SK-N-SH (cell line): ENCODE measurements at regions not wholly inside any gene's neighbourhood (a gene's known extent, or its start where the extent isn't known, plus 50 kb on each side); places are given as distances from the start of the nearest gene placed in this dataset.

ENCODE experiments used
- EP300 ChIP-seq, 2 experiments: IDR thresholded peaks; 2 replicates each; pipeline versions ENCODE4 v1.4.0 to v1.6.1; 2012; ENCODE audit warnings: borderline replicate concordance in 1 of 2, low read depth in 1 of 2, low read length in 1 of 2
- POLR2AphosphoS5 ChIP-seq: IDR thresholded peaks from 2 replicates; pipeline ENCODE4 v1.6.1; 2012; ENCODE audit warnings: low read depth, low read length
- RCOR1 ChIP-seq: fragments of 150-350 bp; IDR thresholded peaks from 2 replicates; pipeline ENCODE4 v1.6.1; 2017; ENCODE audit warnings: antibody characterized with exemption, low read length
- SIN3A ChIP-seq: IDR thresholded peaks from 2 replicates; pipeline ENCODE4 v1.6.1; 2012; ENCODE audit warnings: low read depth, mild to moderate bottlenecking, low read length, moderate library complexity, borderline replicate concordance
- TAF1 ChIP-seq: IDR thresholded peaks from 2 replicates; pipeline ENCODE4 v1.6.1; 2012; ENCODE audit warnings: low read depth, mild to moderate bottlenecking, low read length, moderate library complexity, borderline replicate concordance
- TCF12 ChIP-seq: IDR thresholded peaks from 2 replicates; pipeline ENCODE4 v1.4.0; 2012
- YY1 ChIP-seq: IDR thresholded peaks from 2 replicates; pipeline ENCODE4 v1.4.0; 2012; ENCODE audit warnings: low read depth, mild to moderate bottlenecking
- TF ChIP-seq, protein P1 (sequence below): fragments of 200-600 bp; sonication (generic); IDR thresholded peaks from 2 replicates; pipeline ENCODE4 v1.6.1; 2017; ENCODE audit warnings: antibody characterized with exemption, mild to moderate bottlenecking, moderate library complexity

- TF ChIP-seq, protein P1, sequence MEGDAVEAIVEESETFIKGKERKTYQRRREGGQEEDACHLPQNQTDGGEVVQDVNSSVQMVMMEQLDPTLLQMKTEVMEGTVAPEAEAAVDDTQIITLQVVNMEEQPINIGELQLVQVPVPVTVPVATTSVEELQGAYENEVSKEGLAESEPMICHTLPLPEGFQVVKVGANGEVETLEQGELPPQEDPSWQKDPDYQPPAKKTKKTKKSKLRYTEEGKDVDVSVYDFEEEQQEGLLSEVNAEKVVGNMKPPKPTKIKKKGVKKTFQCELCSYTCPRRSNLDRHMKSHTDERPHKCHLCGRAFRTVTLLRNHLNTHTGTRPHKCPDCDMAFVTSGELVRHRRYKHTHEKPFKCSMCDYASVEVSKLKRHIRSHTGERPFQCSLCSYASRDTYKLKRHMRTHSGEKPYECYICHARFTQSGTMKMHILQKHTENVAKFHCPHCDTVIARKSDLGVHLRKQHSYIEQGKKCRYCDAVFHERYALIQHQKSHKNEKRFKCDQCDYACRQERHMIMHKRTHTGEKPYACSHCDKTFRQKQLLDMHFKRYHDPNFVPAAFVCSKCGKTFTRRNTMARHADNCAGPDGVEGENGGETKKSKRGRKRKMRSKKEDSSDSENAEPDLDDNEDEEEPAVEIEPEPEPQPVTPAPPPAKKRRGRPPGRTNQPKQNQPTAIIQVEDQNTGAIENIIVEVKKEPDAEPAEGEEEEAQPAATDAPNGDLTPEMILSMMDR, result no peak
- TF ChIP-seq EP300 (IDR thresholded peaks at IDR 0.05; ENCODE audit: borderline replicate concordance in 1 of 2, low read depth in 1 of 2, low read length in 1 of 2) (no peak), YY1 (no peak), POLR2AphosphoS5 (no peak), TAF1 (no peak), SIN3A (no peak), RCOR1 (no peak), TCF12 (no peak)
These were observed 109.0 kb downstream of the UNC5CL start for GRCh38 chr6:40930045-40930444.
